ENCODE measurements at regions not wholly inside any gene's neighbourhood (a gene's known extent, or its start where the extent isn't known, plus 50 kb on each side); places are given as distances from the start of the nearest gene placed in this dataset.

DNA sequence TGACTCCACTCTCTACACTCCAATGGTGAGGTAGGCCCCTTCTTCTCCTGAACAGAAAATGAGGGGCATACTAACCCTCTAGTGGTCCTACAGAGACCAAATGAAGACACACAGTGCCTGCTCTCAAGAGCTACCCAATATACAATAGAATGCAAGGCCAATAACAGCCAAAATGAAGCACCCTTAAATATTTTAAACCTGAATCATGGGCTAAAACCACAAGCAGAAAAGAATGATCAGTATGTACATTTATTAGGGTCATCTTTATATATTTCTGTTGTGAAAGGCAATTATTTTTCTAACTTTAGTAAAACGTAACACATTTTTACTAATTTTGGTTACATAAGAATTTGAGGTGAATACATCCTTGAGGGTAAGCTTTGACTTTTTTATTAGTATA lies 49.9 kb upstream of the COL1A2 start:
- in situ Hi-C loops (cut with HindIII; ENCODE audit: low pct_ligation_motif_present, low sequenced_read_pairs) = no loop called here
- peak; percentile 30 for DNase-seq
- Histone ChIP-seq H3K27me3 (replicated peaks) (no peaks in the 10 kb centered on the region), H3K27ac (no peak overlapping the region), H3K36me3 (replicated peaks) (no peaks in the 10 kb centered on the region), H3K4me3 (ENCODE audit: low read depth, low read length) (no peak overlapping the region)
- TF ChIP-seq, protein P1, sequence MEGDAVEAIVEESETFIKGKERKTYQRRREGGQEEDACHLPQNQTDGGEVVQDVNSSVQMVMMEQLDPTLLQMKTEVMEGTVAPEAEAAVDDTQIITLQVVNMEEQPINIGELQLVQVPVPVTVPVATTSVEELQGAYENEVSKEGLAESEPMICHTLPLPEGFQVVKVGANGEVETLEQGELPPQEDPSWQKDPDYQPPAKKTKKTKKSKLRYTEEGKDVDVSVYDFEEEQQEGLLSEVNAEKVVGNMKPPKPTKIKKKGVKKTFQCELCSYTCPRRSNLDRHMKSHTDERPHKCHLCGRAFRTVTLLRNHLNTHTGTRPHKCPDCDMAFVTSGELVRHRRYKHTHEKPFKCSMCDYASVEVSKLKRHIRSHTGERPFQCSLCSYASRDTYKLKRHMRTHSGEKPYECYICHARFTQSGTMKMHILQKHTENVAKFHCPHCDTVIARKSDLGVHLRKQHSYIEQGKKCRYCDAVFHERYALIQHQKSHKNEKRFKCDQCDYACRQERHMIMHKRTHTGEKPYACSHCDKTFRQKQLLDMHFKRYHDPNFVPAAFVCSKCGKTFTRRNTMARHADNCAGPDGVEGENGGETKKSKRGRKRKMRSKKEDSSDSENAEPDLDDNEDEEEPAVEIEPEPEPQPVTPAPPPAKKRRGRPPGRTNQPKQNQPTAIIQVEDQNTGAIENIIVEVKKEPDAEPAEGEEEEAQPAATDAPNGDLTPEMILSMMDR (IDR thresholded peaks at IDR 0.05; ENCODE audit: low read depth, low read length, missing control alignments) = no peak

Data from brain microvascular endothelial cell (primary cell).